Ascending aorta (tissue), 2 donors: ENCODE measurements at regions not wholly inside any gene's neighbourhood (a gene's known extent, or its start where the extent isn't known, plus 50 kb on each side); places are given as distances from the start of the nearest gene placed in this dataset.
A peak's percentile ranks its signal among the peaks of the same experiment; 100 is the strongest.

Source experiments
- DNase-seq, 2 donors: peaks; one replicate each; pipeline ENCODE4 v3.0.0-alpha.2; 2019; ENCODE audit warnings: low spot score in 2 of 2
- H3K27ac ChIP-seq, 2 donors: fragments of 200-600 bp; sonication (generic); one replicate each; pipeline ENCODE4 v1.5.1; 2016 to 2017; ENCODE audit warnings: mild to moderate bottlenecking in 1 of 2
- H3K27me3 ChIP-seq: fragments of 200-600 bp; sonication (generic); one replicate; pipeline ENCODE4 v1.5.1; 2017
- H3K36me3 ChIP-seq, 2 donors: fragments of 200-600 bp; sonication (generic); one replicate each; pipeline ENCODE4 v1.5.1; 2016
- H3K4me1 ChIP-seq, 2 donors: fragments of 200-600 bp; sonication (generic); one replicate each; pipeline ENCODE4 v1.5.1; 2016 to 2017; ENCODE audit warnings: mild to moderate bottlenecking in 1 of 2
- H3K4me3 ChIP-seq, 2 donors: fragments of 200-600 bp; sonication (generic); one replicate each; pipeline ENCODE4 v1.5.1; 2016 to 2017; ENCODE audit warnings: mild to moderate bottlenecking in 1 of 2
- H3K9me3 ChIP-seq, 2 donors: fragments of 200-600 bp; sonication (generic); one replicate each; pipeline ENCODE4 v1.5.1; 2016
- intact Hi-C: fragments of 100-400 bp; cut with DNase I; formaldehyde crosslinking; loops from one replicate; pipeline ENCODE4 v1.15.1; 2023
- TF ChIP-seq, protein P1 (sequence below), 3 experiments: fragments of 200-600 bp in 2 of 3; fragments of 450-650 bp in 1 of 3; sonication (generic) in 2 of 3; IDR thresholded peaks; one replicate each; pipeline ENCODE4 v1.5.1; 2016 to 2019; ENCODE audit warnings: antibody characterized with exemption in 3 of 3, mild to moderate bottlenecking in 1 of 3, moderate library complexity in 1 of 3

- no peaks in the 10 kb centered on the region for H3K9me3 ChIP-seq
- intact Hi-C loops = loop anchor here (2.0 kb wide), 1 partner anchor 189 kb away; no protein-coding TSS in a partner anchor
- H3K4me3 ChIP-seq = no peak overlapping the region
- TF ChIP-seq, protein P1, sequence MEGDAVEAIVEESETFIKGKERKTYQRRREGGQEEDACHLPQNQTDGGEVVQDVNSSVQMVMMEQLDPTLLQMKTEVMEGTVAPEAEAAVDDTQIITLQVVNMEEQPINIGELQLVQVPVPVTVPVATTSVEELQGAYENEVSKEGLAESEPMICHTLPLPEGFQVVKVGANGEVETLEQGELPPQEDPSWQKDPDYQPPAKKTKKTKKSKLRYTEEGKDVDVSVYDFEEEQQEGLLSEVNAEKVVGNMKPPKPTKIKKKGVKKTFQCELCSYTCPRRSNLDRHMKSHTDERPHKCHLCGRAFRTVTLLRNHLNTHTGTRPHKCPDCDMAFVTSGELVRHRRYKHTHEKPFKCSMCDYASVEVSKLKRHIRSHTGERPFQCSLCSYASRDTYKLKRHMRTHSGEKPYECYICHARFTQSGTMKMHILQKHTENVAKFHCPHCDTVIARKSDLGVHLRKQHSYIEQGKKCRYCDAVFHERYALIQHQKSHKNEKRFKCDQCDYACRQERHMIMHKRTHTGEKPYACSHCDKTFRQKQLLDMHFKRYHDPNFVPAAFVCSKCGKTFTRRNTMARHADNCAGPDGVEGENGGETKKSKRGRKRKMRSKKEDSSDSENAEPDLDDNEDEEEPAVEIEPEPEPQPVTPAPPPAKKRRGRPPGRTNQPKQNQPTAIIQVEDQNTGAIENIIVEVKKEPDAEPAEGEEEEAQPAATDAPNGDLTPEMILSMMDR (IDR thresholded peaks at IDR 0.05) = no peak
- no peak for DNase-seq
- H3K27me3 ChIP-seq = no peaks in the 10 kb centered on the region
- H3K36me3 ChIP-seq = no peaks in the 10 kb centered on the region
- H3K4me1 ChIP-seq = peaks cover 0 to 2% of the 10 kb centered on the region in 2 donors
- H3K27ac ChIP-seq = no peak overlapping the region
Observed at GRCh38 chr9:18253950-18254349, 220.0 kb upstream of the ADAMTSL1 start.

DNA sequence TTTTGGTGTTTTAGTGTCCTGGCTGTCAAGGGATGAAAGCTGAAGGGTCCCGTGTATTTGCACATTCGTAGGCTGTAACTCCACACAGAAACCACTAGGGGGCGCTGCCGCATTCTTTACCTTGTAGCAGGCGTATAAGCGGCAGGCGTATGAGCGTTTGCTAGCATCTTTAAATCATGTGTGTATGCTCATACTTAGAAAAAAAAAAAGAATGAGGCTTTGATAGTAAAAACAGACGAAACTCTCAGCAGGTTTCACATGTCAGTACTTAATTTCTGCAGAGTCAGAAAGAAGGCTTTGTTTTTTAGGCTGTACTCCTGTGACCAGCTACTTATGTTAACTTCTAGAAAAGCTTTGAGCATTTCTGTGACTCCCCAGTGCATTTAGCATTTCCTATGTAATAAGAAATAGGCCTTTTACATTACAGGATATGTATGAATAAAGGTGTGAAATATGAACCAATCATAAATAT, 218.8 kb upstream of the ADAMTSL1 start:
- Histone ChIP-seq H3K36me3 (no peaks in the 10 kb centered on the region), H3K27me3 (no peaks in the 10 kb centered on the region), H3K27ac (no peak overlapping the region), H3K9me3 (no peaks in the 10 kb centered on the region), H3K4me3 (no peak overlapping the region), H3K4me1 (peaks cover 0 to 2% of the 10 kb centered on the region in 2 donors)
- DNase-seq = peak; percentile 16 to 81
- TF ChIP-seq, protein P1 (IDR thresholded peaks at IDR 0.05) = peak; percentile 67 to 95 (median 95)
- intact Hi-C loops = loop anchor here (1.0 to 5.0 kb wide), 5 partner anchors 42 to 774 kb away; no protein-coding TSS in a partner anchor

- no peaks in the 10 kb centered on the region for H3K9me3 ChIP-seq
- intact Hi-C loops = loop anchor here (1.0 to 5.0 kb wide), 5 partner anchors 42 to 774 kb away; no protein-coding TSS in a partner anchor
- H3K27me3 ChIP-seq = no peaks in the 10 kb centered on the region
- H3K27ac ChIP-seq = no peak overlapping the region
- H3K4me3 ChIP-seq = no peak overlapping the region
- TF ChIP-seq, protein P1 (IDR thresholded peaks at IDR 0.05) = no peak
- peaks cover 2% of the 10 kb centered on the region in 2 donors for H3K4me1 ChIP-seq
- no peaks in the 10 kb centered on the region for H3K36me3 ChIP-seq
- DNase-seq = no peak
Observed at GRCh38 chr9:18255747-18256146, 218.2 kb upstream of the ADAMTSL1 start.

GRCh38 chr9:18256568-18256967, 217.4 kb upstream of the ADAMTSL1 start:
- no peak for DNase-seq
- no peaks in the 10 kb centered on the region for H3K27me3 ChIP-seq
- intact Hi-C loops = loop anchor here (5.0 kb wide), 3 partner anchors 41 to 756 kb away; no protein-coding TSS in a partner anchor
- no peaks in the 10 kb centered on the region for H3K36me3 ChIP-seq
- TF ChIP-seq, protein P1 (IDR thresholded peaks at IDR 0.05) = no peak
- H3K27ac ChIP-seq = no peak overlapping the region
- H3K9me3 ChIP-seq = no peaks in the 10 kb centered on the region
- peaks cover 2% of the 10 kb centered on the region in 2 donors for H3K4me1 ChIP-seq
- no peak overlapping the region for H3K4me3 ChIP-seq

DNA sequence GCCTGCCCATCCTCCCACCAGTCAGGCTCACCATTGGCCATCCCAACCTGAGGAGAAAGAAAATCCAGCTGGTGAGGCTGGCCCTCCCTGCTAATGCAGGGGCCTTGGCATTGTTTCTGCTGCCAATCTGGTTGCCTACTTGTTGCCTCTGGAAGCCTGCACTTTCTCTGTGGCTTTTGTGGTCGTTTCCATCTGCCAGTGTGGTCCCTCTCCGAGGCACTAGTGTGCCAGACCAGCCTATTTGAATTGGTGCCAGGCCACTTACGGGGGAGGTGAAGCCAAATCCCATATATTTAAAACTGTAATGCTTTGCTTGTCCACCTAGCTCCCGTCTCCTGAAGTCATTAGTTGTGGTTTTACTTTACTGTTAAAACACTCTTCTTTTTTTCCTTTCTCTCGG, 213.4 kb upstream of the ADAMTSL1 start:
- intact Hi-C loops = no loop called here
- DNase-seq = no peak
- no peak overlapping the region for H3K27ac ChIP-seq

More for the DNA sequence above, 213.4 kb upstream of the ADAMTSL1 start:
- Histone ChIP-seq H3K4me1 (peaks cover 2% of the 10 kb centered on the region in 2 donors), H3K36me3 (no peaks in the 10 kb centered on the region), H3K9me3 (no peaks in the 10 kb centered on the region), H3K4me3 (no peak overlapping the region), H3K27me3 (no peaks in the 10 kb centered on the region)
- TF ChIP-seq, protein P1 (IDR thresholded peaks at IDR 0.05) = no peak
